Stimulated activated CD4-positive, alpha-beta T cell treated with anti-CD3 and anti-CD28 coated beads, Interleukin-2, amount 100 ng/mL, for 4 hours (primary cell): ENCODE measurements at regions not wholly inside any gene's neighbourhood (a gene's known extent, or its start where the extent isn't known, plus 50 kb on each side); places are given as distances from the start of the nearest gene placed in this dataset.

Experiments used
- DNase-seq: peaks from one replicate; pipeline ENCODE4 v3.0.0-alpha.2; 2020; ENCODE audit warnings: low read depth

DNA sequence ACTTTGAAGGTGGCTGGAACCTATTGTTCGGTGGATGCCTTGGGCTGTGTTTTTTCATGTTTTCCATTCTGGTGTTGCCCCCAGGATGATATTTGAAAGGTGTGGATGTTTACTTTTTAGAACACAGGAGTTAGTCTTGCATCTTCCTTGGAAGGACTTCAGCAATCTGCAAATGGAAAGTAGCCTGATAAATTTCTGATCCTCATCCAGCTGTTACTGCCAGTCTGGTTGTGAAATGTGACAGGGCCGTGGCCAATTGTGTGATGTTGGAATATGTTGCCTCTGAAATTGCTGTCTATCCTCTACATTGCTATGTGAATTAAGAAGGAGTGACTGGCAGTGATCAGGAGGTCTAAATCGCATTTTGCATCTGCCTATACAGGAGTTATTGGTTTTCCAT lies 382.5 kb upstream of the C2CD4B start:
- no peak for DNase-seq

- DNase-seq: no peak
Observed at GRCh38 chr15:62549345-62549970, 384.4 kb upstream of the C2CD4B start.

- DNase-seq: no peak
Observed at GRCh38 chr15:62550106-62550505, 385.0 kb upstream of the C2CD4B start.

DNA sequence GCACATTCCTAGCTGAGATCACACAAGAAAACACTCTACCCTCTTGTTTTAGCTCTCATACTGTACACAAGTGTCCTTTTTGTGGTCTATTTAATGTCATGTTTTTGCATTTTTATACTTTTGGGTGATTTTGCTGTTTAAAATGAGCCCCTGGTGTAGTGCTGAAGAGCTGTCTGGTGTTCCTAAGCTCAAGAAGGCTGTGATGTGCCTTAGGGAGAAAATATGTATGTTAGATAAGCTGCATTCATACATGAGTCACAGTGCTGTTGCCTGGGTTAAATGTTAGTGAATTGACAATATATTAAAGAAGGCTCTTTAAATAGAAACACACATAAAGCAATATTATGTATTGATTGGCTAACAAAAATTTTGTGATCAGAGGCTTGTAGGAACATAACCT lies 387.4 kb upstream of the C2CD4B start:
- no peak for DNase-seq

GRCh38 chr15:62553911-62554563 lies 389.0 kb upstream of the C2CD4B start:
- no peak for DNase-seq

DNA sequence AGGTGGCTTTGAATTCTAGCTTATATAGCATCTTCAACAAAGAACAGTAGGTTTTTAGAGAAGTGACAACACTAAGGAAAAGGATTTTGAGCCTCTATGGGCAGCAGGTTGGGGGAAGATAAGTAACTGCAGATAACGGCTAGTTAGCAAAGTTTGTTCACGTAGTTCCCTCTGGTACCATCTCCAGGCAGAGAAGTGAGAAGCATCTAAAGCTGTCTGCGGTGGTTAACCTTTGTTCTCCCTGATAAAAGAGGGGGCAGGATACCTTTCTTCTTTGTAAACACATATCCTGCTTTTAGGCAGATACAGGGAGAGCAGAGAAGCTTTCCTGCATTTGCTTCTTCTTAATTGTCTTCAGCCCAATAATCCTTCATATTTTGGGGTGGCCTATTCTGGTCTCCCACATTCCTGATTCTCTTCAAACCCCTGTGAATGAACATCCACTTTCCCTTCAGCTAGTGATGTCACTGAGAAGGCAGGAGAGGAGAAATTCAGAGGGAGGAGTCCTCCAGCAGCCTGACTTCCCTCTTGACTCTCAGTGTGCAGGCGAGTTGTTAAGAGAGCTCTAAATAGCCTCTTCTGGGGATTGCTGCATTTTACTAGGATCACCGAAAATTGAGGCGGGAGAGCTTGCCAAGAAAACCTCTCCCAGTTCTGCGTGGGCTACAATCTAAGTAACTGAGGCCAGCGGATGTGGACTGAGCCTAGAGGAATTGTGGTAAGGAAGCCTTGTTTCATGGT lies 393.7 kb upstream of the C2CD4B start:
- DNase-seq: no peak

DNA sequence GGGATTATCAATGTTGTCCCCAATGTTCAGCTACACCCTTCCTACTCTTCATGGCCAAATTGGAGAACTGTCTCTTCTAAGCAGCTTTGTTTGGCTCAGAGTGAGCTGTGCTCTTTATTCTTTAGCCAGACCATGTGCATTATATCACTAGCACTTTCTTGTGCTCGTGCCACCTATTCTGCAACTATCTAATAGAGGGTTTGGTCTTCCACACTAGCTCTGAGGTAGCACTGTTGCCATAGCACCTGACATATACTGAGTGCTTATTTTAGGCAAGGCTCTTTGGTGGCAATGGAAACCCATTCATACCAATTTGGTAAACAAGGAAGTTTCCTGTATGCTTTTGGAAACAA lies 394.3 kb upstream of the C2CD4B start:
- DNase-seq: no peak

- no peak for DNase-seq
Observed at GRCh38 chr15:62561059-62561519, 396.0 kb upstream of the C2CD4B start.

DNA sequence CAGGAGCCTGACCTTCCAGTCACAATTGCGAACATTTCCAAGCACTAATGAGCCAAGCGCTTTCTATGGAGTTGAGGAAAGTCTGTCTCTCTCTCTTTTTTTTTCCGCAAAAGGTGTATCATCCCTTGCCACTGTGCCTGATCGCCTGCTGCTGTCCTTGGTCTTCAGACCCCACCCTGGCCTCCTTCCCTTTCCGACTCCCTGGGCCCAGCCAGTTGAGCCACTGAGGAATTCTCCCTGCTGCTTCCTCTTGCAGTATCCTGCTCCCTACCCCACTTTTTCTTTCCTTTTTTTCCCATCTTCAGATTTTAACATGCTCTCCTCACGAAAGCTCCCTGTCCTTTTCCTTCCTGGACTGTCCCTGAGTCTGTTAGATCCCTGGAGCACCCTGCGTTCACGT lies 396.5 kb upstream of the C2CD4B start:
- DNase-seq: no peak

DNA sequence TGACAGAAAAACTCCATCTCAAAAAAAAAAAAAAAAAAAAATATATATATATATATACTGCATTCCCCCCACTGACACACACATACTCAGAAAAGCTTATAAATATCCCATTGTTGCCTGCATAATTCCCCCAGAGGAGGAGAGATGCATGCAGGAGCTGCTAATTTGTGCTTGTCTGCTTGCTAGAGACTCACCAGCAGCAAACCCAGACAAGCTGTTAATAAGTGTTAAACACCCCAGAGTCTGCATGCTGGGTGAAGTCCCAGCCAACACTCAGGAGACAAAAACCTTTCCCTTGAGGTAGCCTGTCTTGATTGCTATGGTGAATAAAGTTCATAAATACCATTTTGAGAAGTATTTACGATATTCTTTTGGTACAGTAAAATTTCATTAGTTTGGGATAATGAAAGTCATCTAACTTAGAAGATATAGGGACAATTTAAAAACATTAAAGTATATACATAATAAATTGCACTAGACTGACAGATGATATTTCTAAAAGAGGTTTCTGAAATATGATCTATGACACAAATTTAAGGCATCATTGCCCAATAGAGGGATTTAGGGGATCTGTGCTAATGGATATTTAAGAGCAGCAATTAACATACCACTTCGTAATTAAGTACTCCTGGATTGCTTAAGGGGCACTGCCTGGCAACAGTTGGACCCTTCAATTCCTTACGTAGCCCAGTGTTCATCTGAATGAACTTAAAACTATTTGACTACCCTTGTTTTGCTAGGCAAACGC lies 400.0 kb upstream of the C2CD4B start:
- DNase-seq: no peak

GRCh38 chr15:62565634-62566026 lies 400.5 kb upstream of the C2CD4B start:
- no peak for DNase-seq

- DNase-seq: no peak
Observed at GRCh38 chr15:62566248-62566647, 401.2 kb upstream of the C2CD4B start.

GRCh38 chr15:62567501-62567900 lies 402.4 kb upstream of the C2CD4B start:
- DNase-seq: no peak

- DNase-seq: no peak
Observed at GRCh38 chr15:62568004-62568403, 402.9 kb upstream of the C2CD4B start.

- DNase-seq: no peak
Observed at GRCh38 chr15:62568702-62569101, 403.6 kb upstream of the C2CD4B start.

- DNase-seq: no peak
Observed at GRCh38 chr15:62569460-62570404, 404.6 kb upstream of the C2CD4B start.

- DNase-seq: no peak
Observed at GRCh38 chr15:62570405-62570783, 405.3 kb upstream of the C2CD4B start.

DNA sequence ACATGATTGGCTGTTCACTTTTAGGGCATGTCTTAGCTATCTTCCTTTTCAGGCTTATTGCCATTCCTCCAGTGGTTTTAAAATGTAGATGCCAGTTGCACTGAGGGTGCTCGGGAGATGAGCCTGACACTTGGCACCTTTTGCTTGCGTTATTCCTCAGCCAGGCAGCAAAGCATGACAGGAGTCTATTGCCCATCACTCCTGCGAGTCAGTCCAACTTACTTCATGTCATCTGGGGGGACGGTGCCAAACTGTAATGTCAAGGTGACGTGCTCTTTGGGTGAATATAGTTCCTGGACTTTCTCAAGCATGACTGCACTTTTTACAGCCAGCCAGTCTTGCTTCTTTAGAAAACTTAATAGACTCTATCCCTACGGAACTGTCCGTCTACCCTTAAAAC lies 406.0 kb upstream of the C2CD4B start:
- no peak for DNase-seq

GRCh38 chr15:62572797-62573196 lies 407.7 kb upstream of the C2CD4B start:
- no peak for DNase-seq

DNA sequence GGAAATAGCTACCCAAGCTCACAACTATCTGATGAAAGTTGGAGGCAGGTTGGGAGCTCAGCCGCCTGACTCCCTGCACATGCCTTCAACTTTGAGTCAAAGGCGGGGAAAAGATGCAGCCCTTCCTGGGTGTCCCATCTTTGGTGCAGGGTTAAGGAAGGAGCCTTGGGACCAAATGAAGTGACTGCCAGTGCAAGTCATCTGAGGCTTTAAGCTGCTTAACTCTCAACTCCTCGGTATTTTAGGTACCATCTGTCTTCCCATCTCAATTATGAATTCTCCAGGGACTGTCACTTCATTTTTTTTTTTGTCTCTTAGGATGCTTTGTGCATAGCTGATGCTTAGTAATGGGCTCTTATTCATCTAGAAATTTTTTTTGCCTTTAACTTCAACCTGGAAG lies 408.8 kb upstream of the C2CD4B start:
- no peak for DNase-seq

GRCh38 chr15:62578546-62578945 lies 413.5 kb upstream of the C2CD4B start:
- no peak for DNase-seq

DNA sequence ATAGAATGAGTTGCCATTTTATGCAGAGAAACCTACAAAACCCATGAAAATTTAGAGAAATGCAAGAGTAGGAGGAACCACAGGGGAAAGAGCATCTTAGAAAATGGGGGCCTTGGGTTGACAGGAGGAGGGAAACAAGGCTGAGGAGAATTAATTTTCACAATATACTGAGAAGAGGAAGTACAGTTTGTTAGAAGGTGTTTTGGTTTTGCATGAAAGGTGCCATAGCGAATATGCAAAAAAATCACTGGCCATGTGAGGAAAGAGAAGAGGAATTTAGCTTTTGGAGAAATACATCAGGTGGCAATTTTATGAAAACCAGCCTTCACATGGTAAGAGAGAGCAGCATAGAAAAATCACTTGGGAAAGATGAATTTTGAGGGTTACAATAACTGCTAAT lies 413.9 kb upstream of the C2CD4B start:
- no peak for DNase-seq
